GM12864 (cell line): ENCODE measurements at regions not wholly inside any gene's neighbourhood (a gene's known extent, or its start where the extent isn't known, plus 50 kb on each side); places are given as distances from the start of the nearest gene placed in this dataset.

ENCODE experiments used
- DNase-seq: peaks from one replicate; pipeline ENCODE4 v3.0.0-alpha.2; 2011; ENCODE audit warnings: low read depth
- H3K4me3 ChIP-seq: 2 replicates; pipeline ENCODE4 v1.5.1; 2011; ENCODE audit warnings: mild to moderate bottlenecking, low read depth, low read length, control low read depth
- CTCF ChIP-seq: IDR thresholded peaks from 2 replicates; pipeline ENCODE4 v1.5.1; 2011; ENCODE audit warnings: low read depth, mild to moderate bottlenecking, moderate library complexity, low read length, control low read depth, inconsistent platforms; ENCODE audit errors: missing control alignments

GRCh38 chr7:142380069-142380468 is 122.2 kb upstream of the PRSS58 start:
- no peak for DNase-seq
- no peak overlapping the region for H3K4me3 ChIP-seq
- TF ChIP-seq CTCF = no peak

GRCh38 chr7:142379201-142379885 is 121.5 kb upstream of the PRSS58 start:
- no peak for TF ChIP-seq CTCF
- no peak for DNase-seq

DNA sequence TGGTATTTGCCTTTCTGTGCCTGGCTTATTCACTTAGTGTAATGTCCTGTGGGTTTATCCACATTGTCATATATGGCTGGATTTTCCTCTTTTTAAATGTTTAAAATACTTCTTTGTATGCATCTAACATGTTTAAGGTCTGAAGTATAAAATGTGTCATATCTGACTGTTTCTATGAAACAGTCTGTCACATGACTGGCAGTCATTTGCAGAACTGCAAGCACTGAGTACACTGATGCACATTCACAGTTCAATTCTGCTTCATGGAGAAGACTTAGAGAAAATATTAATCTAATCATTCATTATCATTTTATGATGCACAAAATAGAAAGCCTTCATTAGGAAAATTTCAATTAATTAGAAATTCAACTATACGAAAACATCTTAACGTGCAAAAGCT is 119.7 kb upstream of the PRSS58 start:
- no peak overlapping the region for H3K4me3 ChIP-seq
- TF ChIP-seq CTCF = no peak
- DNase-seq = no peak

More at GRCh38 chr7:142379201-142379885, 121.5 kb upstream of the PRSS58 start:
- no peak overlapping the region for H3K4me3 ChIP-seq

DNA sequence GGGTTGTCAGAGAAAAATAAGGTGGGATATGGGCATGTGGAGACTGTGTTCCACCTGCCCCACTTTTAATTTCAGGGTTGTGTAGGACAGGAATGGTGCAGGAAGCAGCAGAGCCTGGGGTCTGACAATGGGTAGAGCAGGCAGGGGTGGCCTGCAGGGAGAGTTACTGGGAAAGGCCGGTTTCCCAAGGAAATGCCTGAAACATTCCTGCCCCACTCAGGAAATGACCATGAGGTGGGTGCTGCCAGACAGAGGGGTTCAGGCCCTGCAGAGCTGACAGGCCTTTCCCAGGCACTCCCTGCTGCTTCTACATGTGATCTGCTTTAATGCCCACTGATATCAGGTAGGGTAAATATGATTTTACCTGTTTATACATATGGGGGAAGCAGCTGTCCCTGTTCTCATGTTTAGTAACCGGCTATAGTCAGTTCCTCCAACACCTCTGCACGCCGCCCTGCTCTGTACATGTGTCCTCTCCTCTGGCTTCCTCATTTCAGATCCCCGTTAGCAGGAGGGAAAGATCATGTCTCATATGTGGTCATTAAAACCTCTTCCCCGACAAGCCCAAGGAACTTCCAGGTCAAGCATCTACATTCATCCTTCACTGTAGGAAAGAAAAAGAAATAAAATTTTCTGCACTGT is 118.6 kb upstream of the PRSS58 start:
- DNase-seq = no peak
- H3K4me3 ChIP-seq = no peak overlapping the region
- no peak for TF ChIP-seq CTCF

DNA sequence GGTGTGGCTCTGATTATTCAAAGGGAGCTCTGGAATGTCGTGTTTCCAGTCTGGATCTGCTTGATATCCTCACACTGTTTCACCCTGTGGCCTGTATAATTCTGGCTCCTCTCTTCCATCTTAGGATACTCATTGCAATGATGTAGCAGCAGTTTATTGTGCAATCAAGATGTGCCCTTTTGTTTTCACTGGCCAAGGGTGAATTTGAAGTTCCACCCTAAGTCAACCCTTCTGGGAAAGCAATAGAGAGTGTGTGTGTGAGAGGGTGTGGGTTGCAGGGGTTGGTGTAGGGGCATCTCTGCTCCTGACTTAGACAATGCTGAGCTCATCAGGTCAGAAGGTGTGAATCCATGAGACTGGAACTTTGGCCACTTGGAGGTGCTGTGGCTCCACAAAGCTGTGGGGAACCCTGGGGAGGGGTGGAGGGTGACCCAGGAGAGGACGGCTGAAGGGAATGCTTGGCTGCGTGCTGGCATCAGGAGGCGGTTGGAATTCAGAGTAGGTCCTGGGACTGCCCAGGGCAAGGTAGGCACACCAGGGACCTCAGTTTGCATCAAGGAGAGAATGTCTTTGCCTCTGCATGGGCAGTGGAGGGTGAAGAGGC is 118.0 kb upstream of the PRSS58 start:
- no peak overlapping the region for H3K4me3 ChIP-seq
- no peak for DNase-seq

GRCh38 chr7:142372727-142373126 is 114.9 kb upstream of the PRSS58 start:
- no peak for TF ChIP-seq CTCF
- no peak overlapping the region for H3K4me3 ChIP-seq
- DNase-seq = no peak

More for the DNA sequence above, 118.0 kb upstream of the PRSS58 start:
- TF ChIP-seq CTCF = no peak
